ENCODE measurements at regions not wholly inside any gene's neighbourhood (a gene's known extent, or its start where the extent isn't known, plus 50 kb on each side); places are given as distances from the start of the nearest gene placed in this dataset.

DNA sequence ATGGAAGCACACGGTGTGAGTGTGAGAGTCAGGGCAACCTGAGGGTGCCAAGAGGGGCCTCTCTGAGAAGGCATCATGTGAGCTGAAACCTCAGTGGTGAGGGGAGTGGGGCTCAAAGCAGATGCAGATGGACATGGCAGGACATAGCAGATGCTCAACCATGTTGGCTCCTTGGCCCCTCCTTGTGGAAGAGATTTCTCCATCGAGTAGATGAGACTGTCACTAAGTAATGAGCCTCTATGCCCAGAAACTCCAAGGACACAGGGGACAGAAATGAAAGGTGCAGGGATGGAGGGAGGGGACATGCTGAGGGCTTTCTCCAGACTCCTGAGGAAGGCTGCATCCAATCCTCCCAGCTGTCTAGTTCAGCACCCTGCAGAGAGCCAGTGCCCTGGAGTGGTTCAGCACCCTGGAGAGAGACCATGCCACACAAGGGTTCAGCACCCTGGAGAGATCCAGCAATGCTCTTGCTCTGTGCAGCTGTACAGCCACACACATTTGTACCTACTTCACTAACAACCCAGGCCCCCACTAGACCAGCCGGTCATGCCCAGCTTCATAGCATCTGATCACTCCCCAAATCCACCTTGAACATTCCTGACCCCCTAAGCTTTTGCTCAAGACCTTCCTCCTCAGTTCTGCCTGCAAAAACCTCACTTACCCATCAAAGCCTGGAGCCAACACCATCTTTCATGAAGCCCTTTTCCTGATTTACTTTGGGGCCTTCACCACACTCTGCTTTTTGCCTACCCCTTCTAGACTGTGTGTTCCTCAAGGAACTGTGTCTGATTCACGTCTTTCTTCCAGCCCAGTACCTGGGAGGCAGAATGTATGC lies 252.0 kb downstream of the CTTN start (continued):
- TF ChIP-seq, protein P1, sequence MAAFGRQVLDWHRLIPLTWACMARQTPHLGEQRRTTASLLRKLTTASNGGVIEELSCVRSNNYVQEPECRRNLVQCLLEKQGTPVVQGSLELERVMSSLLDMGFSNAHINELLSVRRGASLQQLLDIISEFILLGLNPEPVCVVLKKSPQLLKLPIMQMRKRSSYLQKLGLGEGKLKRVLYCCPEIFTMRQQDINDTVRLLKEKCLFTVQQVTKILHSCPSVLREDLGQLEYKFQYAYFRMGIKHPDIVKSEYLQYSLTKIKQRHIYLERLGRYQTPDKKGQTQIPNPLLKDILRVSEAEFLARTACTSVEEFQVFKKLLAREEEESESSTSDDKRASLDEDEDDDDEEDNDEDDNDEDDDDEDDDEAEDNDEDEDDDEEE (CRISPR knock-in tag; IDR thresholded peaks at IDR 0.05) = peak; percentile 100
- TF ChIP-seq, protein P2, sequence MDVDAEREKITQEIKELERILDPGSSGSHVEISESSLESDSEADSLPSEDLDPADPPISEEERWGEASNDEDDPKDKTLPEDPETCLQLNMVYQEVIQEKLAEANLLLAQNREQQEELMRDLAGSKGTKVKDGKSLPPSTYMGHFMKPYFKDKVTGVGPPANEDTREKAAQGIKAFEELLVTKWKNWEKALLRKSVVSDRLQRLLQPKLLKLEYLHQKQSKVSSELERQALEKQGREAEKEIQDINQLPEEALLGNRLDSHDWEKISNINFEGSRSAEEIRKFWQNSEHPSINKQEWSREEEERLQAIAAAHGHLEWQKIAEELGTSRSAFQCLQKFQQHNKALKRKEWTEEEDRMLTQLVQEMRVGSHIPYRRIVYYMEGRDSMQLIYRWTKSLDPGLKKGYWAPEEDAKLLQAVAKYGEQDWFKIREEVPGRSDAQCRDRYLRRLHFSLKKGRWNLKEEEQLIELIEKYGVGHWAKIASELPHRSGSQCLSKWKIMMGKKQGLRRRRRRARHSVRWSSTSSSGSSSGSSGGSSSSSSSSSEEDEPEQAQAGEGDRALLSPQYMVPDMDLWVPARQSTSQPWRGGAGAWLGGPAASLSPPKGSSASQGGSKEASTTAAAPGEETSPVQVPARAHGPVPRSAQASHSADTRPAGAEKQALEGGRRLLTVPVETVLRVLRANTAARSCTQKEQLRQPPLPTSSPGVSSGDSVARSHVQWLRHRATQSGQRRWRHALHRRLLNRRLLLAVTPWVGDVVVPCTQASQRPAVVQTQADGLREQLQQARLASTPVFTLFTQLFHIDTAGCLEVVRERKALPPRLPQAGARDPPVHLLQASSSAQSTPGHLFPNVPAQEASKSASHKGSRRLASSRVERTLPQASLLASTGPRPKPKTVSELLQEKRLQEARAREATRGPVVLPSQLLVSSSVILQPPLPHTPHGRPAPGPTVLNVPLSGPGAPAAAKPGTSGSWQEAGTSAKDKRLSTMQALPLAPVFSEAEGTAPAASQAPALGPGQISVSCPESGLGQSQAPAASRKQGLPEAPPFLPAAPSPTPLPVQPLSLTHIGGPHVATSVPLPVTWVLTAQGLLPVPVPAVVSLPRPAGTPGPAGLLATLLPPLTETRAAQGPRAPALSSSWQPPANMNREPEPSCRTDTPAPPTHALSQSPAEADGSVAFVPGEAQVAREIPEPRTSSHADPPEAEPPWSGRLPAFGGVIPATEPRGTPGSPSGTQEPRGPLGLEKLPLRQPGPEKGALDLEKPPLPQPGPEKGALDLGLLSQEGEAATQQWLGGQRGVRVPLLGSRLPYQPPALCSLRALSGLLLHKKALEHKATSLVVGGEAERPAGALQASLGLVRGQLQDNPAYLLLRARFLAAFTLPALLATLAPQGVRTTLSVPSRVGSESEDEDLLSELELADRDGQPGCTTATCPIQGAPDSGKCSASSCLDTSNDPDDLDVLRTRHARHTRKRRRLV (CRISPR knock-in tag; IDR thresholded peaks at IDR 0.05) = peak; percentile 97
- TF ChIP-seq, protein P3, sequence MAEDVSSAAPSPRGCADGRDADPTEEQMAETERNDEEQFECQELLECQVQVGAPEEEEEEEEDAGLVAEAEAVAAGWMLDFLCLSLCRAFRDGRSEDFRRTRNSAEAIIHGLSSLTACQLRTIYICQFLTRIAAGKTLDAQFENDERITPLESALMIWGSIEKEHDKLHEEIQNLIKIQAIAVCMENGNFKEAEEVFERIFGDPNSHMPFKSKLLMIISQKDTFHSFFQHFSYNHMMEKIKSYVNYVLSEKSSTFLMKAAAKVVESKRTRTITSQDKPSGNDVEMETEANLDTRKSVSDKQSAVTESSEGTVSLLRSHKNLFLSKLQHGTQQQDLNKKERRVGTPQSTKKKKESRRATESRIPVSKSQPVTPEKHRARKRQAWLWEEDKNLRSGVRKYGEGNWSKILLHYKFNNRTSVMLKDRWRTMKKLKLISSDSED (CRISPR knock-in tag; IDR thresholded peaks at IDR 0.05) = peak; percentile 98; the same call in 1 of the 2 replicates
- TF ChIP-seq, protein P4, sequence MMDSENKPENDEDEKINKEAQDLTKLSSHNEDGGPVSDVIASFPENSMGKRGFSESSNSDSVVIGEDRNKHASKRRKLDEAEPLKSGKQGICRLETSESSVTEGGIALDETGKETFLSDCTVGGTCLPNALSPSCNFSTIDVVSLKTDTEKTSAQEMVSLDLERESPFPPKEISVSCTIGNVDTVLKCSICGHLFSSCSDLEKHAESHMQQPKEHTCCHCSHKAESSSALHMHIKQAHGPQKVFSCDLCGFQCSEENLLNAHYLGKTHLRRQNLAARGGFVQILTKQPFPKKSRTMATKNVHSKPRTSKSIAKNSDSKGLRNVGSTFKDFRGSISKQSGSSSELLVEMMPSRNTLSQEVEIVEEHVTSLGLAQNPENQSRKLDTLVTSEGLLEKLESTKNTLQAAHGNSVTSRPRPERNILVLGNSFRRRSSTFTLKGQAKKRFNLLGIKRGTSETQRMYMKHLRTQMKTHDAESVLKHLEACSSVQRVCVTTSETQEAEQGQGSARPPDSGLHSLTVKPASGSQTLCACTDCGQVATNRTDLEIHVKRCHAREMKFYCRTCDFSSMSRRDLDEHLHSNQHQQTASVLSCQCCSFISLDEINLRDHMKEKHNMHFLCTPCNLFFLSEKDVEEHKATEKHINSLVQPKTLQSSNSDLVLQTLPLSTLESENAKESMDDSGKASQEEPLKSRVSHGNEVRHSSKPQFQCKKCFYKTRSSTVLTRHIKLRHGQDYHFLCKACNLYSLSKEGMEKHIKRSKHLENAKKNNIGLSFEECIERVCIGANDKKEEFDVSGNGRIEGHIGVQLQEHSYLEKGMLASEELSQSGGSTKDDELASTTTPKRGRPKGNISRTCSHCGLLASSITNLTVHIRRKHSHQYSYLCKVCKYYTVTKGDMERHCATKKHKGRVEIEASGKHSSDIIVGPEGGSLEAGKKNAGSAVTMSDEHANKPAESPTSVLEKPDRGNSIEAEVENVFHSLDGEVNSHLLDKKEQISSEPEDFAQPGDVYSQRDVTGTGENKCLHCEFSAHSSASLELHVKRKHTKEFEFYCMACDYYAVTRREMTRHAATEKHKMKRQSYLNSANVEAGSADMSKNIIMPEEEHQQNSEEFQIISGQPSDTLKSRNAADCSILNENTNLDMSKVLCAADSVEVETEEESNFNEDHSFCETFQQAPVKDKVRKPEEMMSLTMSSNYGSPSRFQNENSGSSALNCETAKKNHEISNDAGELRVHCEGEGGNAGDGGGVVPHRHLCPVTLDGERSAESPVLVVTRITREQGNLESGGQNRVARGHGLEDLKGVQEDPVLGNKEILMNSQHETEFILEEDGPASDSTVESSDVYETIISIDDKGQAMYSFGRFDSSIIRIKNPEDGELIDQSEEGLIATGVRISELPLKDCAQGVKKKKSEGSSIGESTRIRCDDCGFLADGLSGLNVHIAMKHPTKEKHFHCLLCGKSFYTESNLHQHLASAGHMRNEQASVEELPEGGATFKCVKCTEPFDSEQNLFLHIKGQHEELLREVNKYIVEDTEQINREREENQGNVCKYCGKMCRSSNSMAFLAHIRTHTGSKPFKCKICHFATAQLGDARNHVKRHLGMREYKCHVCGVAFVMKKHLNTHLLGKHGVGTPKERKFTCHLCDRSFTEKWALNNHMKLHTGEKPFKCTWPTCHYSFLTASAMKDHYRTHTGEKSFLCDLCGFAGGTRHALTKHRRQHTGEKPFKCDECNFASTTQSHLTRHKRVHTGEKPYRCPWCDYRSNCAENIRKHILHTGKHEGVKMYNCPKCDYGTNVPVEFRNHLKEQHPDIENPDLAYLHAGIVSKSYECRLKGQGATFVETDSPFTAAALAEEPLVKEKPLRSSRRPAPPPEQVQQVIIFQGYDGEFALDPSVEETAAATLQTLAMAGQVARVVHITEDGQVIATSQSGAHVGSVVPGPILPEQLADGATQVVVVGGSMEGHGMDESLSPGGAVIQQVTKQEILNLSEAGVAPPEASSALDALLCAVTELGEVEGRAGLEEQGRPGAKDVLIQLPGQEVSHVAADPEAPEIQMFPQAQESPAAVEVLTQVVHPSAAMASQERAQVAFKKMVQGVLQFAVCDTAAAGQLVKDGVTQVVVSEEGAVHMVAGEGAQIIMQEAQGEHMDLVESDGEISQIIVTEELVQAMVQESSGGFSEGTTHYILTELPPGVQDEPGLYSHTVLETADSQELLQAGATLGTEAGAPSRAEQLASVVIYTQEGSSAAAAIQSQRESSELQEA (CRISPR knock-in tag; IDR thresholded peaks at IDR 0.05; ENCODE audit: not compliant biosample characterization) = peak; percentile 99
- TF ChIP-seq ZNF629 (CRISPR knock-in tag; conservative IDR thresholded peaks at IDR 0.05) (peak; percentile 75), DR1 (CRISPR knock-in tag; IDR thresholded peaks at IDR 0.05) (peak; percentile 71), ZNF619 (CRISPR knock-in tag; IDR thresholded peaks at IDR 0.05) (peak; percentile 48; the same call in 1 of the 2 replicates), NR1H2 (CRISPR knock-in tag; IDR thresholded peaks at IDR 0.05; ENCODE audit: borderline replicate concordance, low read depth) (peak; percentile 98)
